Sigmoid colon (tissue), 4 donors: ENCODE measurements at regions not wholly inside any gene's neighbourhood (a gene's known extent, or its start where the extent isn't known, plus 50 kb on each side); places are given as distances from the start of the nearest gene placed in this dataset.

Experiments
- CTCF ChIP-seq, 4 experiments: fragments of 450-650 bp in 3 of 4; fragments of 200-600 bp in 1 of 4; IDR thresholded peaks; one replicate each; pipeline ENCODE4 v1.5.1; 2016 to 2019; ENCODE audit warnings: antibody characterized with exemption in 4 of 4, mild to moderate bottlenecking in 3 of 4, moderate library complexity in 2 of 4
- EP300 ChIP-seq, 4 donors: sonication (generic); formaldehyde crosslinking; IDR thresholded peaks; one replicate each; pipeline ENCODE4 v1.6.1; 2017; ENCODE audit warnings: antibody characterized with exemption in 4 of 4
- POLR2A ChIP-seq, 2 donors: fragments of 450-650 bp; IDR thresholded peaks; one replicate each; pipeline ENCODE4 v1.6.1; 2016; ENCODE audit warnings: antibody characterized with exemption in 2 of 2, mild to moderate bottlenecking in 2 of 2, moderate library complexity in 2 of 2

GRCh38 chr2:18833941-18834340, 244.6 kb upstream of the NT5C1B start:
- TF ChIP-seq CTCF (IDR thresholded peaks at IDR 0.05) (no peak), POLR2A (IDR thresholded peaks at IDR 0.05) (no peak), EP300 (IDR thresholded peaks at IDR 0.05) (no peak)
